C4-2B (cell line): ENCODE measurements at regions not wholly inside any gene's neighbourhood (a gene's known extent, or its start where the extent isn't known, plus 50 kb on each side); places are given as distances from the start of the nearest gene placed in this dataset.

ENCODE experiments used
- CTCF ChIP-seq: fragments of 450-650 bp; conservative IDR thresholded peaks from 2 replicates; pipeline ENCODE4 v1.5.1; 2017; ENCODE audit warnings: mild to moderate bottlenecking
- ZFX ChIP-seq: fragments of 450-650 bp; IDR thresholded peaks from 2 replicates; pipeline ENCODE4 v1.6.1; 2017

DNA sequence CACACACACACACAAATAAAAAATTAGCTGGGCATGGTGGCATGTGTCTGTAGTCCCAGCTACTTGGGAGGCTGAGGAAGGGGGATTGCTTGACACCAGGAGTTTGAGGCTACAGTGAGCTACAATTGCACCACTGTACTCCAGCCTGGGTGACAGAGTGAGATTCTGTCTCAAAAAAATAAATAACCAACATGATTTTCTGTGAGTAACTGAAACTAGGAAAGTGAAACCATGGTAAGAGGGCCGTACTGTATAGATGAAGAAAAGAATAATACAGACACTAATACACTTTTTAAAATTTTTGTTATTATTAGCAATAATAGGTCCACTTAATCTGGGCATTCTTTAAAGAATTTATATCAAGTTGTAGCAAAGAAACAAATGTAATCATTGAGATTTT lies 170.9 kb downstream of the HGF start:
- TF ChIP-seq CTCF (no peak), ZFX (no peak)
